GM19395 (cell line): ENCODE measurements at regions not wholly inside any gene's neighbourhood (a gene's known extent, or its start where the extent isn't known, plus 50 kb on each side); places are given as distances from the start of the nearest gene placed in this dataset.
"Not testable (repeated sequence)": the region's sequence is repeated elsewhere in the genome, so short reads cannot be mapped to it uniquely, and the experiment has no call there.

Source experiments
- ATAC-seq: cut with Tn5 transposase; IDR thresholded peaks from one replicate; pipeline ENCODE4 v1.9.1; 2021; ENCODE audit warnings: mild to moderate bottlenecking, moderate library complexity; ENCODE audit not compliant: unreplicated experiment

DNA sequence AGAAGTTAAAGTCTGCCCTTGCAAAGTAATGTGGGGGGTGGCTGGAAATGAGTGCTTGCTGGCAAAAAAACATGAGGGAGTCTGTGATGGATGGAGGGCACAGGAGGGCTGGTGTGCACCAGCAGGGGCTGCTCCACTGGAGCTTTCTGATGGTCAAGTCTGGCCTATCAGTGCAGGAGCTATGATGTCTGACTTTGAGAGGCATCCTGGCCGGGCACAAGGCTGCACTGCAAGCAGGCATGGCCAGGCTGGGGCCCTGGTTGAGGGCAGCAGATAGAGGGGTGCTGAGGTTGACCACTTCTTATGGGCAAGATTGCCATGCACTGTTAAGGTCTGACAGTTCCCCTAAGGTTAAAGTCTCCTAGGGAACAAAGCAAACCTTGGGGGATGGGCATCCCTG, 1140.2 kb downstream of the FAM133A start:
- no peak for ATAC-seq

DNA sequence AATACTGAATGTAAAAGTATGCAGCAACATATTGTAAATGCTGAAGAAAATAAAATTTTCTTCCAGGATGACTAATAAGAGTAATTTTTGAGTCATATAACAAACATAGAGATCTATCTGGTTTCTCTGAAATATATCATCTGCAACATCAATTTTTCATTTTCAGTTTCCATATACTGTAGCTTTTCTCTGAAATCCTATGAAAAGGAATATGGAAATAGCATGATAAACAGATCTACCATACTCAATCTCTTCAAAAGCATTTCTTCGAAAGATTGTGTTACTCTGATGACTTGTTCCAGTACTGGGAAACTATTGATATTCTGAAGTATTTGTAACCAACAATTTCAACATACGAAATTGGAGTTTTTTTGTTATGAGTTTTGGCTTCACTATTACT, 1156.7 kb downstream of the FAM133A start:
- peak; percentile 66 for ATAC-seq

DNA sequence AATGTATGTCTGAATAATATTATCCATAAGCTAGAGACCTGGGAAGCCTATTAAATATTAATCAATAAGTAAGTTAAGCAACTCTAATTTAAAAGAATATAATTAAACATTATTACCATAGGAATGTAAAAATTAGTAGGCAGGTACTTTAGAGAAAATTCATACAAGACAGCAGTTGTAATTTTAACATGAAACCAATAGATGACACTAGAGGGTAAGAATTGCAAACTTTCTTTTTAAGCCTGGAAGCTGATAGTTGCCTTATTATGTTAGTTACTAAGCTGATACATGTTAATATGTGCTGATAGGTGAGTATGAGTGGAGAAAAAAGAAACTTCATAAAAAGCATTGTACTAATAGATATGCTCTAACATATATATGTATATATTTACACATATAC, 1157.4 kb downstream of the FAM133A start:
- no peak for ATAC-seq

DNA sequence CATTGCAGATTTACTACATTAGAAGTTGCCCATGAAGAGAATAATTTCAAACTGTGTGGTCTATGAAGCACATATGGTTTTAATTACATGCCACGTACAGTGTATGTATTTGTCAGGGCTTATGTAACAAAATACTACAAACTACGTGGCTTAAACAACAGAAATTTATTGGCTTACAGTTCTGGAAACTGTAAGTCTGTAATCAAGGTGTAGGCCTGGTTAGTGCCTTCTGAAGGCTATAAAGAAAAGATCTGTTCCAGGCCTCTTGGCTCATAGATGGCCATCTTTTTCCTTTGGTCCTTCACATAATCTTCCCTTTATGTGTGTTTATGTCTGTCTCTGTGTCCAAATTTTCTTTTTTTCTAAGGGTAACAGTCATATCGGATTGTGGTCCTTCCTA, 1160.2 kb downstream of the FAM133A start:
- no peak for ATAC-seq

DNA sequence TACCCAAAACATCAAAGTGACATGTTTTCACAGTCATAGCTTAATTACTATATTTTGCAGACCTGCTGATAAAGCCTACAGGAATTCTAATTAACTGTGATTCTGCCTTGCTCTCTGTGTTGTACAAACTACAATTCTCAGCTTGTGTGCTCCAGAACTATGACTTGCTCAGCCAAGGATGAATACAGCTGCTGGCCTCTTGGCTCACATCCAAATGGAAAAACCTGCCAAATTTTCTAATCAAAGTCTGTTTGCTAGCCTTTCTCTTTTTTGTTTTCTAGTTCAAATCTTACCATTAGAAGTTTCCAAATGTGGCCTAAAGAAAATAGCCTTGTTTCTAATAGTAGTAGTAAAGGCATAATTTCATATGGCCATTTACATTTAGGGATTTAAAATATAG, 1176.8 kb downstream of the FAM133A start:
- ATAC-seq: no peak

DNA sequence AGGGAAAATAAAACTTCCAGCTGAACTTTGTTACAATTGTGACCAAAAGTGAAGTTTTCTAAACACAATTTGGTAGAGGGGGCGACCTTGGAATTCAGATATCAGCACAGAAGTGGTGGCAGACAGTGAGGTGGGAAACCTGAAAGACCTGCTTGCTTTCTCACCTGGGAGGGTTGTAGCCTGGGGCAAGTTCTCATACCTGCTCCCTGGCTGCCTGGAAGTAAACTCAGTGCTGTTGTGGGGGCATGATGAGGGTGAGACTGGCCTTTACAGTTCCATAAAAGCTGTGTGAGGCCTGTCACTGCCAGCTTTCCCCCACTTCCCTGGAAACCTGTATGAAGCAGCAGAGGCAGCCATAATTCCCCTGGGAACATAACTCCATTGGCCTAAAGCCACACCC, 1180.2 kb downstream of the FAM133A start:
- no peak for ATAC-seq

DNA sequence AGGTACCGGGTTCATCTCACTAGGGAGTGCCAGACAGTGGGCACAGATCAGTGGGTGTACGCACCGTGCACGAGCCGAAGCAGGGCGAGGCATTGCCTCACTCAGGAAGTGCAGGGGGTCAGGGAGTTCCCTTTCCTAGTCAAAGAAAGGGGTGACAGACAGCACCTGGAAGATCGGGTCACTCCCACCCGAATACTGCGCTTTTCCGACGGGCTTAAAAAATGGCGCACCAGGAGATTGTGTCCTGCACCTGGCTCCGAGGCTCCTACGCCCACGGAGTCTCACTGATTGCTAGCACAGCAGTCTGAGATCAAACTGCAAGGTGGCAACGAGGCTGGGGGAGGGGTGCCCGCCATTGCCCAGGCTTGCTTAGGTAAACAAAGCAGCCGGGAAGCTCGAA, 1188.5 kb downstream of the FAM133A start:
- ATAC-seq: not testable (repeated sequence)

DNA sequence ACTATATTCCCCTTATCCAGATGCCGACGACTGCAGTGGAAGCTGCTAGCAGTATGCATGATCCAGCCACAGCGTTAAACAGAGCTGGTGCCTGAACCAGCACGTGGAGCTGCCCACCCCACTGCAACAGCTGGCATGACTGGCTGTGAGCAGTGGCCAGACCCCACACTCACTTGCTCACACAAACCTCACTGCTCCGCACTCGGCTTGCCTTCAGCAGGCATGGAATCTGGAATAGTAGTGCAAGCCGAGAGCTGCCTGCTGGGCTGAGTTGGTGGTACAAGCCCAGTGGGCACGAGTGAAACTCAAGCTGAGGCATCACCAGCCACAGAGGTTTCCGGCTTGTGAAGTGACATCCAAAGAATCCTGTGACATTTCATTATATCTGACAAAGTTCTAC, 1197.6 kb downstream of the FAM133A start:
- ATAC-seq: no peak

DNA sequence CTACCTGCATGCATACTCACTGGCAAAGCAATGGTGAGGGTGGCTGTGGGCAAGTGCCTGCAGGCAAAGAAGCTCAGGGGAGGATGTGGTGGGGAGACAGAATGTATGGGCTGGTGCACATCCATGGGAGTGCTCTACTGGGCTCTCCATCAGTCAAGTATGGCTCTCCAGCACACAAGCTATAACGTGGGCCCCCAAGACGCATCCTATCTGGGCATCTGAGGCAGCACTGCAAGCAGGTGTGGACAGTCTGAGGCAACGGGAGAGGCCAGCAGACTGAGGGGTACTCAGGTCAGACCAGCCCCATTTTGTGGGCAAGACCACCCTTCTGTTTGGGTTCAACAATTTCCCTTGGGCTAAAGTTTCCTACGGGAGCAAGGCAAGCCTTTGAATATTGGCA, 1227.8 kb downstream of the FAM133A start:
- no peak for ATAC-seq

DNA sequence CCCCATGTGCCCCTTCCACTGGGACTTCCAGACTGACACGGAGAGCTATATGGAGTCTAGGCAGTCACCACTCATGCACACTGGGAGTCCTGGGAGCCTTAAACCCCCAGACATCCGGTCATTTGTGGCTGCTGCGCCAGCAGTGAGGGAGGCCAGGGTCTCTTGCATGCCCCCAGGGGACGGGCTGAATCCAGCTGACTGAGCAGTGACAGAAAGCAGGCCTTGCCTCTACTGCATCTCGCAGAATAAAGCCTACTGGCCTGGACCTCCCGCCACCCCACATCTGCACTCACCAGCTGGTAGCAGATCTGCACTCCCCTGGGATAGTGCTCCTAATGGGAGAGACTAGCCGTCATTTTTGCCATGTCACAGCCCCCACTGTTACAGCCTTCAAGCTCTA, 1234.2 kb downstream of the FAM133A start:
- ATAC-seq: no peak

DNA sequence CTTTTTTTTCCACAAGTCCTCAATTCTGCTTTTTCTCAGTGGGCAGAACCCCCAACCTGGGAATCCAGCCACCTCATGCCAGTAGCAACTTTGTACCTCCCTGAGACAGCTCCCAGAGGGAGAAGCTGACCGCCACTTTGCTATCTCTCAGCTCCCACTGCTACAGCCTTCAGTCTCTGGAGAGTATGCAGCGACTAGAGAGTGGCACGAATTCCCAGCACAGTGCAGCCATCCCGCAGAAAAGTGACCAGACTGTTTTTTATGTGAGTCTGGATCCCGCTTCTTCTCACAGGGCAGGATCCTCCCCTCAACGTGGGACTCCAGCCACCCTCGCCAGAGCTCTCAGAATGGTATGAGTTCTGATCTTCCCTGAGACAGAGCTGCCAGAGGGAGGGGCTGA, 1234.6 kb downstream of the FAM133A start:
- ATAC-seq: no peak

DNA sequence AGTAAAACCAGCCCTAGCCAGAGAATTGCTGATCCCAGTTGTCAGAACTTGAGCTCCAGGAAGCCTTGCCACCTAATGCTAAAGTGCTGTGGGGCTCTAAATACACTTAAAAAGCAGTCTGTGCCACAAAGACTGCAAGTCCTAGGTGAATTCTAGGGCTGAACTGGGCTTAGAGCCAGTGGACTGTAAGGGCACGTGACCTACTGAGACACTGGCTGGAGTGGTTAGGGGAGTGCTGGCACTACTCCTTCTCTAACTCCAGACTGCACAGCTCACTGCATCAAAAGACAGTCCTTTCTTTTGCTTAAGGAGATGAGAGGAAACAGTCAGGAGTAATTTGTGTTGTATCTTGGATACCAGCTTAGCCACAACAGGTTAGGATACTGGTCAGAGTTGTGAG, 1240.2 kb downstream of the FAM133A start:
- ATAC-seq: no peak

DNA sequence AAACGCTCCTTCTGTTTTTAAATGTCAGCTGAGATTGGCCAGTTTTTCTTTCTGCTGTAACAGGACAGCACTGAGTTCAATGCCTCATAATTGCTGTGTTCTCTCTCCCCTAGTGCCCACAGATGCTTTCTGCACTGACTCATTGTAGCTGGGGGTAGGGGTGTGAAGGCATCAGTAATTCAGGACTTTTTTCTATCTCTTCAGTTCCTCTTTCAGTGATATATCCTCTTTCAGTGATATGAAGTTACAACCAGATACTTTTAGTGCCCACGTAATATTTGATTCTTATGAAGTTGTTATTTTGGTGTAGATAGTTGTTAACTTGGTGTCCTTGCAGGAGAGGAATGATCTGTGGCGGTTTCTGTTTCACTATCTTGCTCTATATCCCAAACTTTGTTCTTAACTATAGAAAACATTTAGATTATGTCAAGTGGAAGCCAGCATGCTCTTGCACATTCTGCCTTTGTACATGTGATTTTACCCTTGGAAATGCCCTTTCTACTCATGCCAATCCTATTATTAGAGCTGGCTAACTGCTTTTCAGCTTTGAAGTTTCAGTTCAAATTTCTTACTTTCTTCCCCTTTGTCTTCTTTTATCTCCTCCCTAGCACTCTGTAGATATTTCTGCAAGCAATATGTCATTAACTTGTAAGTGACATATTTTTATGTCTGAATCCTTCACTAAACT, 1258.4 kb downstream of the FAM133A start:
- peak; percentile 70 for ATAC-seq

DNA sequence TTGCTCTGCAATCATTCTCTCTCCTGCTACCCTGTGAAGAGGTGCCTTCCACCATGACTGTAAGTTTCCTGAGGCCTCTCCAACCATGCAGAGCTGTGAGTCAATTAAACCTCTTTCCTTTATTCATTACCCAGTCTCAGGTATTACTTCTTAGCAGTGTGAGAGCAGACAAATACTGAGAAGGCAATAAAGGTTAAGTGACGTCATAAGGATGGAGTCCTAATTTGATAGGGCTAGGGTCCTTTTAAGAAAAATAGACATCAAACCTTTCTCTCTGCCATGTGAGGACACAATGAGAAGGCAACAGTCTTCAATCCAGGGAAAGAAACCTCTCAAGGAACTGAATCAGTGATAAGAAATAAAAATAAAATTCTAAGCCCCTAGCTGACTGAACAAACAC, 1262.7 kb downstream of the FAM133A start:
- no peak for ATAC-seq

DNA sequence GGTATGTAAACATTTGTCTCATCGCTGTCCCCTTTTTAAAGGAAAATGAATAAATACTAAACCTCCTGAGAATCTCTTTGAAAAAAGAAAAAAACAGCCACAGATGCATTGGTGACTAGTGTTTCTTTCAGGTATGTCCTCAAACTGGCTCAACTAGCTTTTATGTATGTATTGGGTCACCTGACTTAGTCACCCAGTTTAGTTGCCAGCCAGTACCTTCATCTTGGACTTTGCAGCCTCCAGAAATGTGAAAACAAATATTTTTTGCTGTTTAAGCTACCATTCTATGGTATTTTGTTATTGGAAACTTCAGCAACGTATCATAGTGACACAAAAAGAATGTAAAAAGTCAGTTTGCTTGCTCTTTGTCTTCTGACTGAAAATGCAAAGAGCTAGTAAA, 1263.5 kb downstream of the FAM133A start:
- no peak for ATAC-seq

DNA sequence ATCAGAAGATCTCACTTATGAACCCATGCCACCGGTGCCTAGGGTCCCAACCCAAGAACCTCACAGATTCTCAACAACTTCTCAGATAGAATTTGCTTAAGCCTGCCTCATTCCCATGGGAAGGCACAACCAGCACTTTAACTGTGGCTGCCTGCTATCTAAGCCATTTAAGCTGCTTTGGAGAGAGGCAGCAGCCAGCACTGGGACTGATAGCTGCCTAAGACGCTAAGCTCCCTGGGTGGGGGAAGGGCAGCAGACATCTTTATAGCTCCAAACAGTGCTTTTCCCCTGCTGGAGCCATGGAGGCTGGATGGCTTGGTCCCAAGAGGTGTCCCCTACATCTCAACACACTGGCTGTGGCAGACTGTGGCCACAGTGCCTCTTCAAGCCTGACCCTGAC, 1268.6 kb downstream of the FAM133A start:
- ATAC-seq: no peak

DNA sequence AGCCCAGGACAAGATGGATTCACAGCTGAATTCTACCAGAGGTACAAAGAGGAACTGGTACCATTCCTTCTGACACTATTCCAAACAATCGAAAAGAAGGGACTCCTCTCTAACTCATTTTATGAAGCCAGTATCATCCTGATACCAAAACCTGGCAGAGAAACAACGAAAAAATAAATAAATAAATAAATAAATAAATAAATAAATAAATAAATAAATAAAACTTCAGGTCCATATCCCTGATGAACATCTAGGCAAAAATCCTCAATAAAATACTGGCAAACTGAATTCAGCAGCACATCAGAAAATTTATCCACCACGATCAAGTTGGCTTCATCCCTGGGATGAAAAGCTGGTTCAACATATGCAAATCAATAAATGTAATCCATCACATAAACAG, 1272.1 kb downstream of the FAM133A start:
- ATAC-seq: not testable (repeated sequence)

DNA sequence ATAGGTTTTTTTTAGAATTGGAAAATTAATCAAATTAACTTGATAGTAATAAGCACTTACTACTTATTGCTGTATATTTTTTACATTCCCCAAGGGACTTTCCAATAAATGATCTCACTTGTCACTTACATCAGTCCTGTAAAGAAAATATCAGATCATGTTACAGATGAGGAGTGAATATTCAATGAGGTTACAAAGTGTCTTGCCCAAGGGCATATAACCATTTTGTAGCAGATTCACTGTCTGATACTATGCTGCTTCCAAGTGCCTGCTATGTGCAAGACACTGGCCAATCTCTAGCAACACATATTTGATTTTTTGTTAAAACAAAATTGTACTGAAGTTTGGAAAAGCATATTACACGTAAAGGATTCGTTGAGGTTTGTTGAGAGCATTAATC, 1287.7 kb downstream of the FAM133A start:
- no peak for ATAC-seq

DNA sequence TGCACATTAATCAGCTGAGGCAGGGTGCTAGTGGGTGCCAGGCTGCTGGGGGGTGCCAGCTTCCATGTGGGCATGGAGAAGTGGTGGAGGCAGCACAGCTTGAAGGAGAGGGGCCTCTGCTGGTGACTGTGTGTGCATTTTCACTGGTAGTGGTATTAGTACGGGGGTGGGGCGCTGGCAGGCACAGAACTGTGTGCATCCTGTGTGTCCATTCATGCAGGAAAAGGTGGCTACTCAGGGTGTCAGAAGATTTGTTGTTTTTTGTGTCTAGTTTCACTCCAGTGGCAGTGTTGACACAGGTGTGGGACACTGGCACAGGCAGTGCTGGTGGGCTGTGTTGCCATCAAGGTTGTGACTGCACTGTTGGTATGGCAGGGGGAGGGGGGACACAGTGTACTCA, 1303.6 kb downstream of the FAM133A start:
- ATAC-seq: no peak

DNA sequence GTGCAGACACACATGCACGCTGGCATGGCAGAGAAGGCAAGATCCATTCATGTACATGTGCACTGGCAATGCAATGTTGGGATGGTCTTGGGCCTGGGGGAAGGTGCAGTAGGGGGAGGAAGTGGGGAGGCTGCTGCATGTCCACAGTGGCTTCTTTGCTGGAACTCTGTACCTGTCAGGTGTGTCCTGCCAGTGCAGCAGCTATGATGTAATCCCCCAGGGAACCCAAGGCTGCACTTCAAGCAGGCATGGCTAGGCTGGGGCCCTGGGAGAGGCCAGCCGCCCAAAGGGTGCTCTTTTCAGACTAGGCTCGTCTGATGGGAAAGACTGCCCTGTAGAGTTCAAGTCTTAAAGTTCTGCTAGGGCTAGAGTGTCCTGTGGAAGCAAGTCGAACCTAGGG, 1304.0 kb downstream of the FAM133A start:
- no peak for ATAC-seq
